A673 (cell line): ENCODE measurements at regions not wholly inside any gene's neighbourhood (a gene's known extent, or its start where the extent isn't known, plus 50 kb on each side); places are given as distances from the start of the nearest gene placed in this dataset.

ENCODE experiments used
- BruUV-seq: library from RNA; stranded (reverse); fragments of 400-500 nt; replicated peaks from 2 replicates; lab custom pipeline; 2021; lab: Mats Ljungman, UMichigan
- CTCF ChIA-PET: fragments of 300-600 bp; sonication (Branson Sonifier 250); formaldehyde crosslinking; loops from one replicate; lab custom pipeline; 2022; ENCODE audit warnings: antibody characterized with exemption; lab: Charles Lee
- POLR2A ChIA-PET: fragments of 300-600 bp; sonication (Branson Sonifier 250); formaldehyde crosslinking; loops from one replicate; lab custom pipeline; 2022; ENCODE audit warnings: antibody characterized with exemption; ENCODE audit not compliant: low non-redundant PET; lab: Charles Lee
- DNase-seq: peaks from one replicate; pipeline ENCODE4 v3.0.0-alpha.2; 2015; ENCODE audit warnings: low spot score
- H3K27ac ChIP-seq: fragments of 200-600 bp; sonication (generic); 2 replicates; pipeline ENCODE4 v1.5.1; 2016; ENCODE audit warnings: mixed run types, low read depth, mild to moderate bottlenecking, mixed read lengths, antibody characterized with exemption, low read length; ENCODE audit not compliant: poor library complexity, severe bottlenecking
- H3K27me3 ChIP-seq: fragments of 200-600 bp; sonication (generic); replicated peaks from 2 replicates; pipeline ENCODE4 v1.6.1; 2017; ENCODE audit warnings: mixed run types, low read depth, mild to moderate bottlenecking, mixed read lengths, antibody characterized with exemption, low read length; ENCODE audit not compliant: insufficient read depth, poor library complexity
- H3K36me3 ChIP-seq: fragments of 200-600 bp; sonication (generic); 2 replicates; pipeline ENCODE4 v1.6.1; 2016; ENCODE audit warnings: mixed run types, mild to moderate bottlenecking, mixed read lengths, antibody characterized with exemption, low read length; ENCODE audit not compliant: insufficient read depth, poor library complexity, severe bottlenecking
- H3K4me1 ChIP-seq: fragments of 200-600 bp; sonication (generic); 2 replicates; pipeline ENCODE4 v1.6.1; 2017; ENCODE audit warnings: mixed run types, mild to moderate bottlenecking, mixed read lengths, antibody characterized with exemption, low read length; ENCODE audit not compliant: insufficient read depth, poor library complexity, severe bottlenecking
- H3K4me3 ChIP-seq: fragments of 200-600 bp; sonication (generic); 2 replicates; pipeline ENCODE4 v1.5.1; 2016; ENCODE audit warnings: low read depth, mixed run types, mild to moderate bottlenecking, mixed read lengths, low read length; ENCODE audit not compliant: poor library complexity, severe bottlenecking
- H3K9me3 ChIP-seq: fragments of 200-600 bp; sonication (generic); 2 replicates; pipeline ENCODE4 v1.6.1; 2016; ENCODE audit warnings: mixed run types, low read depth, mild to moderate bottlenecking, mixed read lengths, antibody characterized with exemption, low read length; ENCODE audit not compliant: poor library complexity, severe bottlenecking
- EZH2 ChIP-seq: fragments of 200-600 bp; sonication (generic); IDR thresholded peaks from 2 replicates; pipeline ENCODE4 v1.6.1; 2017; ENCODE audit warnings: borderline replicate concordance, low read depth, mild to moderate bottlenecking, mixed read lengths, antibody characterized with exemption, low read length; ENCODE audit not compliant: poor library complexity, severe bottlenecking
- intact Hi-C: fragments of 100-400 bp; cut with micrococcal nuclease; formaldehyde crosslinking; loops from one replicate; pipeline ENCODE4 v1.10.0; 2022; ENCODE audit not compliant: unreplicated experiment
- TF ChIP-seq, protein P1 (sequence below): fragments of 300-800, 200-600 bp; sonication (generic); conservative IDR thresholded peaks from 2 replicates; pipeline ENCODE4 v1.5.1; 2017; ENCODE audit warnings: low read depth, mild to moderate bottlenecking, antibody characterized with exemption, low read length, moderate library complexity, mixed read lengths

DNA sequence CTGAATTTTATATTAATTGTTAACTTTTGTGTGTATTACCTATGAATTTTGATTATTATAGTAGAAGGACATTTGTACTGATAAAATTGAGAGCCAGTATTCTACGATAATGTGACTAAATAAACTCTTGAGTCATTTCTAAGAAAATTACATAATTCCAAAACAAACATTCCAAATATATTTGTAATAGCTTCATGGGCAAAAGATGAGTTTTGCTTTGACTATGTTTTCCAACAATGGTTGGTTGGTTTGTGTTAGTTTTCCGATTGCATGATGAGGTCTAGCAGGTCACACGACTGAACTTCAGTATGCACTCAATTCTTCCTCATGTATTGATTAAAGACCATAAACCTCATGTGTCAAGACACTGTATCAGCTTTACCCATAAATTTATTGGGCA lies 71.7 kb upstream of the WDR75 start:
- no peak for DNase-seq
- TF ChIP-seq, protein P1, sequence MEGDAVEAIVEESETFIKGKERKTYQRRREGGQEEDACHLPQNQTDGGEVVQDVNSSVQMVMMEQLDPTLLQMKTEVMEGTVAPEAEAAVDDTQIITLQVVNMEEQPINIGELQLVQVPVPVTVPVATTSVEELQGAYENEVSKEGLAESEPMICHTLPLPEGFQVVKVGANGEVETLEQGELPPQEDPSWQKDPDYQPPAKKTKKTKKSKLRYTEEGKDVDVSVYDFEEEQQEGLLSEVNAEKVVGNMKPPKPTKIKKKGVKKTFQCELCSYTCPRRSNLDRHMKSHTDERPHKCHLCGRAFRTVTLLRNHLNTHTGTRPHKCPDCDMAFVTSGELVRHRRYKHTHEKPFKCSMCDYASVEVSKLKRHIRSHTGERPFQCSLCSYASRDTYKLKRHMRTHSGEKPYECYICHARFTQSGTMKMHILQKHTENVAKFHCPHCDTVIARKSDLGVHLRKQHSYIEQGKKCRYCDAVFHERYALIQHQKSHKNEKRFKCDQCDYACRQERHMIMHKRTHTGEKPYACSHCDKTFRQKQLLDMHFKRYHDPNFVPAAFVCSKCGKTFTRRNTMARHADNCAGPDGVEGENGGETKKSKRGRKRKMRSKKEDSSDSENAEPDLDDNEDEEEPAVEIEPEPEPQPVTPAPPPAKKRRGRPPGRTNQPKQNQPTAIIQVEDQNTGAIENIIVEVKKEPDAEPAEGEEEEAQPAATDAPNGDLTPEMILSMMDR: no peak
- no peak for TF ChIP-seq EZH2
- H3K27me3 ChIP-seq: no peaks in the 10 kb centered on the region
- no peaks in the 10 kb centered on the region for H3K9me3 ChIP-seq
- no peaks in the 10 kb centered on the region for H3K36me3 ChIP-seq
- H3K4me3 ChIP-seq: no peak overlapping the region
- BruUV-seq: no TSS peak
- ChIA-PET POLR2A (no interaction called here), CTCF (no interaction called here)
- intact Hi-C loops: no loop called here
- H3K4me1 ChIP-seq: no peaks in the 10 kb centered on the region
- H3K27ac ChIP-seq: no peak overlapping the region

DNA sequence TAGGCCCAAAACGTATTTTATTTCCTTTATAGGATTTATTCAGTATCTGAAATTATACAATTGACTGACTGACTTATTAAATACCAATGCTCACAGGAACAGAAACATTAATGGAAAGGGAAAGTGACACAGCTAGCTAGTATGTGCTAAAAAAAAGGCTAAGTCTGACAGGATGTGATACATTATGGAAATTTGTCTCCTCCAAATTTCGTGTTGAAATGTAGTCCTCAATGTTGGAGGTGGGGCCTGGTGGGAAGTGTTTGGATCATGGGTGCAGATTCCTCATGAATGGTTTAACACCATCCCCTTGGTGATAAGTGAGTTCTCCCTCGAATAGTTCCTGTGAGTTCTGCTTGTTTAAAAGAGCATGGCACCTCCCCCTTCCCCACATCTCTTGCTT lies 70.6 kb upstream of the WDR75 start:
- CTCF ChIA-PET: no interaction called here
- no TSS peak for BruUV-seq

DNA sequence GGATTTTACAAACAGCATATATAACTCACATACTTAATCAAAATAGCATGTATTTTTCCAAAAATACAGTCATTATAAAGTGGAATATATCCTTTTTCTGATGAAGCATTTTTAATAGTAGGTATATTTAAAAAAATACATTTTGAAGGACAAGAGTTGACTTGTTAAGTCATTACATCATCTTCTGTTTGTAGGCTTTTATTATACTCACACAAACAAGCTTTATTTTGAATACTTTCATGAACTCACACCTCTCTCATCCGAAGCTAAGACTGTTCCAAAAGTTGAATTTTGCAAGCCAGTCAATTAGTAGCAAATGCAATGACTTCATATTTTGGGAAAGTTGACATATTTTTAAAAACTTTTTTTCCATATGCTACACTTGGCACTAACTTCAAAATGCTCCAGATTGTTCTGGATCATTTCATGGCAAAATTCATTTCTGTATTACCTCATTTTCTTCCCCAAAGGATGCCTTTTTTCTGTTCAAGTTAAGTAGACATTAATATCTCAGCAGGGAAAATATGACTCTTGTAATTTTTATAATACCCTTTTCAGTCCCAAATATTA lies 68.5 kb upstream of the WDR75 start:
- Histone ChIP-seq H3K36me3 (no peaks in the 10 kb centered on the region), H3K27ac (no peak overlapping the region), H3K27me3 (no peaks in the 10 kb centered on the region), H3K9me3 (no peaks in the 10 kb centered on the region), H3K4me3 (no peak overlapping the region), H3K4me1 (no peaks in the 10 kb centered on the region)
- CTCF ChIA-PET: no interaction called here
- no peak for DNase-seq
- intact Hi-C loops: no loop called here
- BruUV-seq: no TSS peak
- POLR2A ChIA-PET: interaction anchor here (0.5 kb wide), 1 partner anchor 229 kb away, joined by 4 read pairs; no protein-coding TSS in a partner anchor
- no peak for TF ChIP-seq EZH2
- TF ChIP-seq, protein P1: no peak

More for the DNA sequence above, 70.6 kb upstream of the WDR75 start:
- intact Hi-C loops: no loop called here
- Histone ChIP-seq H3K4me1 (no peaks in the 10 kb centered on the region), H3K27ac (no peak overlapping the region), H3K9me3 (no peaks in the 10 kb centered on the region), H3K27me3 (no peaks in the 10 kb centered on the region), H3K36me3 (no peaks in the 10 kb centered on the region), H3K4me3 (no peak overlapping the region)
- POLR2A ChIA-PET: no interaction called here
- no peak for DNase-seq
- TF ChIP-seq, protein P1: no peak
- TF ChIP-seq EZH2: no peak
